ENCODE measurements at regions not wholly inside any gene's neighbourhood (a gene's known extent, or its start where the extent isn't known, plus 50 kb on each side); places are given as distances from the start of the nearest gene placed in this dataset.

DNA sequence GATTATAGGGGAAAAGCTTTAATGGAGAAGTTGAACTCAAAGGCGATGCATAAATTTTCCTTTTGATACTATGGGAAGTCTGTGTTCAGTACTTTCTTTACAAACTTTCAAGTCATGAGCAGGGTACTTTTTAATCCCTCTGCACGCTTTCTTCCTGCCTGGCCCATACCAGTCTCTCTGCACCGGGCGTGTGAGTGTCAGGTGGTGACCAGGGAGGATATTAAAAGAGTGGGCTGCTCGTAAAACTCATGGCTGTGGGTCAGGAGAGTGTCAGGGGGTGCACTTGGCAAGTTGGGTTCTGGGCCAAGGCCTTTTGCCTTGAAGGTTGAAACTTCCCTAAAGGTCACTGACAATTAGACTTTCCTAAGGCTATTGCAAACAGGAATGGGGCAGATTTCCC lies 367.8 kb downstream of the GPD2 start:
- Histone ChIP-seq H4K20me1 (ENCODE audit: control insufficient read depth, extremely low read depth, insufficient read depth, low read length) (no peaks in the 10 kb centered on the region), H3K9ac (ENCODE audit: insufficient read depth, low read length) (no peak overlapping the region), H3K79me2 (ENCODE audit: control insufficient read depth, insufficient read depth, low read length) (no peaks in the 10 kb centered on the region), H3K27me3 (ENCODE audit: control insufficient read depth, insufficient read depth, low read length) (no peaks in the 10 kb centered on the region), H3K4me3 (replicated peaks in 1 of 4; ENCODE audit: control extremely low read depth in 1 of 4, insufficient read depth in 1 of 4, low read depth in 3 of 4, low read length in 4 of 4) (no peak overlapping the region), H2AFZ (ENCODE audit: low read length) (no peak overlapping the region), H3K27ac (ENCODE audit: insufficient read depth, low read length) (no peak overlapping the region), H3K4me1 (ENCODE audit: control insufficient read depth, extremely low read depth, insufficient read depth, low read length) (no peaks in the 10 kb centered on the region), H3K4me2 (ENCODE audit: extremely low read depth, insufficient read depth, low read length) (no peak overlapping the region), H3K36me3 (ENCODE audit: control insufficient read depth, insufficient read depth, low read length) (no peaks in the 10 kb centered on the region), H3K9me3 (ENCODE audit: control insufficient read depth, insufficient read depth, low read depth, low read length) (no peaks in the 10 kb centered on the region)
- TF ChIP-seq, protein P1, sequence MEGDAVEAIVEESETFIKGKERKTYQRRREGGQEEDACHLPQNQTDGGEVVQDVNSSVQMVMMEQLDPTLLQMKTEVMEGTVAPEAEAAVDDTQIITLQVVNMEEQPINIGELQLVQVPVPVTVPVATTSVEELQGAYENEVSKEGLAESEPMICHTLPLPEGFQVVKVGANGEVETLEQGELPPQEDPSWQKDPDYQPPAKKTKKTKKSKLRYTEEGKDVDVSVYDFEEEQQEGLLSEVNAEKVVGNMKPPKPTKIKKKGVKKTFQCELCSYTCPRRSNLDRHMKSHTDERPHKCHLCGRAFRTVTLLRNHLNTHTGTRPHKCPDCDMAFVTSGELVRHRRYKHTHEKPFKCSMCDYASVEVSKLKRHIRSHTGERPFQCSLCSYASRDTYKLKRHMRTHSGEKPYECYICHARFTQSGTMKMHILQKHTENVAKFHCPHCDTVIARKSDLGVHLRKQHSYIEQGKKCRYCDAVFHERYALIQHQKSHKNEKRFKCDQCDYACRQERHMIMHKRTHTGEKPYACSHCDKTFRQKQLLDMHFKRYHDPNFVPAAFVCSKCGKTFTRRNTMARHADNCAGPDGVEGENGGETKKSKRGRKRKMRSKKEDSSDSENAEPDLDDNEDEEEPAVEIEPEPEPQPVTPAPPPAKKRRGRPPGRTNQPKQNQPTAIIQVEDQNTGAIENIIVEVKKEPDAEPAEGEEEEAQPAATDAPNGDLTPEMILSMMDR (conservative IDR thresholded peaks at IDR 0.05 in 1 of 2, IDR thresholded peaks at IDR 0.05 in 1 of 2; ENCODE audit: low read depth in 1 of 2, low read length in 2 of 2) = no peak
- no peak for DNase-seq (ENCODE audit: low read depth in 2 of 2)

DNA sequence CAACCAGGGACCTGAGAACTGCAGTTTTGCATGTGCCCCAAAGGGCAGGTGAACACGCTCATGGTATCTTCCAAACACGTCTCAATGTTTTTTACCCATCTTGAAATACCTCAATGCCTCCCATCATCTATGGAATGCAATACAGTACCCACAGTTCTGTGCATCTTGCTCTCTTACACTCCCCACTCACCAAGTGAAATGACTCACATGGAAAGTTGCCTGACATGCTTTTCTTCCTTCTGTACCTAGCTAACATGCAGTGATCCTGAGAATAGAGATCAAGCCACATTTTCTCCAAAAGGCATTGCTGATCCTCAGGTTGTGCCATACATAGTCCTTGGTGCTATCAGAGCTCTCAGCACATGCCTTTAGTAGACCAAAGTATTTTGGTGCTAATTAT lies 373.9 kb downstream of the GPD2 start:
- DNase-seq (ENCODE audit: low read depth in 2 of 2) = no peak
- Histone ChIP-seq H3K9me3 (ENCODE audit: control insufficient read depth, insufficient read depth, low read depth, low read length) (no peaks in the 10 kb centered on the region), H3K79me2 (ENCODE audit: control insufficient read depth, insufficient read depth, low read length) (no peaks in the 10 kb centered on the region), H4K20me1 (ENCODE audit: control insufficient read depth, extremely low read depth, insufficient read depth, low read length) (no peaks in the 10 kb centered on the region), H3K4me2 (ENCODE audit: extremely low read depth, insufficient read depth, low read length) (no peak overlapping the region), H3K27me3 (ENCODE audit: control insufficient read depth, insufficient read depth, low read length) (no peaks in the 10 kb centered on the region), H3K4me3 (replicated peaks in 1 of 4; ENCODE audit: control extremely low read depth in 1 of 4, insufficient read depth in 1 of 4, low read depth in 3 of 4, low read length in 4 of 4) (no peak overlapping the region), H3K36me3 (ENCODE audit: control insufficient read depth, insufficient read depth, low read length) (no peaks in the 10 kb centered on the region), H2AFZ (ENCODE audit: low read length) (no peak overlapping the region), H3K9ac (ENCODE audit: insufficient read depth, low read length) (no peak overlapping the region), H3K4me1 (ENCODE audit: control insufficient read depth, extremely low read depth, insufficient read depth, low read length) (no peaks in the 10 kb centered on the region), H3K27ac (ENCODE audit: insufficient read depth, low read length) (no peak overlapping the region)
- TF ChIP-seq, protein P1 (conservative IDR thresholded peaks at IDR 0.05 in 1 of 2, IDR thresholded peaks at IDR 0.05 in 1 of 2; ENCODE audit: low read depth in 1 of 2, low read length in 2 of 2) = no peak
- TF ChIP-seq EZH2 (IDR thresholded peaks at IDR 0.05; ENCODE audit: low read length, missing control alignments) = no peak

DNA sequence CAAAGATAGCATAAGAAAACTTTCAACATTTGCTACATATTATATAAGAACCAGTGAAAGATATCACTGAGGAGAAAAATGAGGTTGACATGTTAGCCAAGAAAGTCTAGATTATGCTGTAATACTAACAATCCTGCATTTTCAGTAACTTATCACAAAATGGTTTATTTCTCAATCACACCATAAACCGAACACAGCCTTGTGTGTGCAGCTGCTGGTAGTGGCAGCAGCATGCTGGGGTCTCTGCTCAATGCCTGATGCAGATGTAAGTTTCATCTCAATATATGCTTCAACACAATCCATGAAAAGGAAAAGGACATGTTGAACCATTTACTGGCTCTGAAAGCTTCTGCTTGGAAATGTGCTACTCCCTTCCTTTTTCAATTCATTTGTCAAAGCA lies 376.3 kb downstream of the GPD2 start:
- DNase-seq (ENCODE audit: low read depth in 2 of 2) = peak in 1 of 2 donors; percentile 5
- Histone ChIP-seq H3K4me1 (ENCODE audit: control insufficient read depth, extremely low read depth, insufficient read depth, low read length) (no peaks in the 10 kb centered on the region), H3K79me2 (ENCODE audit: control insufficient read depth, insufficient read depth, low read length) (no peaks in the 10 kb centered on the region), H3K27me3 (ENCODE audit: control insufficient read depth, insufficient read depth, low read length) (no peaks in the 10 kb centered on the region), H3K9me3 (ENCODE audit: control insufficient read depth, insufficient read depth, low read depth, low read length) (no peaks in the 10 kb centered on the region), H3K27ac (ENCODE audit: insufficient read depth, low read length) (no peak overlapping the region), H3K4me3 (replicated peaks in 1 of 4; ENCODE audit: control extremely low read depth in 1 of 4, insufficient read depth in 1 of 4, low read depth in 3 of 4, low read length in 4 of 4) (no peak overlapping the region), H3K36me3 (ENCODE audit: control insufficient read depth, insufficient read depth, low read length) (no peaks in the 10 kb centered on the region), H4K20me1 (ENCODE audit: control insufficient read depth, extremely low read depth, insufficient read depth, low read length) (no peaks in the 10 kb centered on the region), H2AFZ (ENCODE audit: low read length) (no peak overlapping the region), H3K4me2 (ENCODE audit: extremely low read depth, insufficient read depth, low read length) (no peak overlapping the region), H3K9ac (ENCODE audit: insufficient read depth, low read length) (no peak overlapping the region)
- TF ChIP-seq EZH2 (IDR thresholded peaks at IDR 0.05; ENCODE audit: low read length, missing control alignments) = no peak
- TF ChIP-seq, protein P1 (conservative IDR thresholded peaks at IDR 0.05 in 1 of 2, IDR thresholded peaks at IDR 0.05 in 1 of 2; ENCODE audit: low read depth in 1 of 2, low read length in 2 of 2) = no peak

Data from fibroblast of lung (primary cell).